Lower lobe of right lung (tissue), 2 donors: ENCODE measurements at regions not wholly inside any gene's neighbourhood (a gene's known extent, or its start where the extent isn't known, plus 50 kb on each side); places are given as distances from the start of the nearest gene placed in this dataset.

Experiments
- ATAC-seq, 2 donors: fragments of 200-7000 bp; cut with Tn5 transposase; one replicate each; pipeline ENCODE4 v1.9.1; 2020 to 2022; ENCODE audit warnings: mild to moderate bottlenecking in 2 of 2, moderate library complexity in 2 of 2
- DNase-seq: peaks from one replicate; pipeline ENCODE4 v3.0.0-alpha.2; 2020
- H3K27ac ChIP-seq: fragments of 200-600 bp; one replicate; pipeline ENCODE4 v1.8.0; 2022
- H3K27me3 ChIP-seq: fragments of 200-600 bp; one replicate; pipeline ENCODE4 v1.8.0; 2022; ENCODE audit warnings: low read depth
- H3K36me3 ChIP-seq: fragments of 200-600 bp; one replicate; pipeline ENCODE4 v1.8.0; 2022; ENCODE audit warnings: mild to moderate bottlenecking
- H3K4me1 ChIP-seq: fragments of 200-600 bp; one replicate; pipeline ENCODE4 v1.8.0; 2022
- H3K4me3 ChIP-seq: fragments of 200-600 bp; one replicate; pipeline ENCODE4 v1.8.0; 2022; ENCODE audit warnings: mild to moderate bottlenecking
- H3K9me3 ChIP-seq: fragments of 200-600 bp; one replicate; pipeline ENCODE4 v1.8.0; 2022
- intact Hi-C: fragments of 100-400 bp; cut with DNase I; formaldehyde crosslinking; loops from one replicate; pipeline ENCODE4 v1.11.0; 2022
- TF ChIP-seq, protein P1 (sequence below): fragments of 200-600 bp; IDR thresholded peaks from one replicate; pipeline ENCODE4 v1.8.0; 2022; ENCODE audit warnings: antibody characterized with exemption, mild to moderate bottlenecking
- donor health status: DM: no; HTN: yes; CAD: no; lungs with severe emphysema.

DNA sequence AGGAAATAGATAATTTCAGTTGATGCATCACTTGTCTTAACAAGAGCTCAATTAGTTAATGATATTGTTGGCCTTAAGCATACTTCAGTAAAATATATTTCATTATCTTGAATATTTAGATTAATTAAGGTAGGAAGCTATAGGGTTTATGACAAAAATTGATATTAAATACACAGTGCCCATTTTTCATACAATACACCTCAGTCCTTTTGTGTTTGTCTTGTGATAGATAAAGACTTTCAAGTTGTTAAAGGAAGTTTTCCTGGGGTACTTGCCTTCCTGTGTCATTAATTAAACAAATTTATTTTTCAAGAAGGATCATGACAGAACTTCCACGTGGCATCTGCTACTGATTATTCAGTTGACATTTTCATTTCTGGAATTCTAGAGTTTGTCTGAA lies 420.5 kb downstream of the MTX2 start:
- no peak overlapping the region for H3K4me3 ChIP-seq
- H3K27me3 ChIP-seq: no peaks in the 10 kb centered on the region
- TF ChIP-seq, protein P1, sequence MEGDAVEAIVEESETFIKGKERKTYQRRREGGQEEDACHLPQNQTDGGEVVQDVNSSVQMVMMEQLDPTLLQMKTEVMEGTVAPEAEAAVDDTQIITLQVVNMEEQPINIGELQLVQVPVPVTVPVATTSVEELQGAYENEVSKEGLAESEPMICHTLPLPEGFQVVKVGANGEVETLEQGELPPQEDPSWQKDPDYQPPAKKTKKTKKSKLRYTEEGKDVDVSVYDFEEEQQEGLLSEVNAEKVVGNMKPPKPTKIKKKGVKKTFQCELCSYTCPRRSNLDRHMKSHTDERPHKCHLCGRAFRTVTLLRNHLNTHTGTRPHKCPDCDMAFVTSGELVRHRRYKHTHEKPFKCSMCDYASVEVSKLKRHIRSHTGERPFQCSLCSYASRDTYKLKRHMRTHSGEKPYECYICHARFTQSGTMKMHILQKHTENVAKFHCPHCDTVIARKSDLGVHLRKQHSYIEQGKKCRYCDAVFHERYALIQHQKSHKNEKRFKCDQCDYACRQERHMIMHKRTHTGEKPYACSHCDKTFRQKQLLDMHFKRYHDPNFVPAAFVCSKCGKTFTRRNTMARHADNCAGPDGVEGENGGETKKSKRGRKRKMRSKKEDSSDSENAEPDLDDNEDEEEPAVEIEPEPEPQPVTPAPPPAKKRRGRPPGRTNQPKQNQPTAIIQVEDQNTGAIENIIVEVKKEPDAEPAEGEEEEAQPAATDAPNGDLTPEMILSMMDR: no peak
- DNase-seq (no peak), ATAC-seq (no peak)
- H3K36me3 ChIP-seq: no peaks in the 10 kb centered on the region
- H3K4me1 ChIP-seq: no peaks in the 10 kb centered on the region
- no peaks in the 10 kb centered on the region for H3K9me3 ChIP-seq
- H3K27ac ChIP-seq: no peak overlapping the region
- intact Hi-C loops: no loop called here

DNA sequence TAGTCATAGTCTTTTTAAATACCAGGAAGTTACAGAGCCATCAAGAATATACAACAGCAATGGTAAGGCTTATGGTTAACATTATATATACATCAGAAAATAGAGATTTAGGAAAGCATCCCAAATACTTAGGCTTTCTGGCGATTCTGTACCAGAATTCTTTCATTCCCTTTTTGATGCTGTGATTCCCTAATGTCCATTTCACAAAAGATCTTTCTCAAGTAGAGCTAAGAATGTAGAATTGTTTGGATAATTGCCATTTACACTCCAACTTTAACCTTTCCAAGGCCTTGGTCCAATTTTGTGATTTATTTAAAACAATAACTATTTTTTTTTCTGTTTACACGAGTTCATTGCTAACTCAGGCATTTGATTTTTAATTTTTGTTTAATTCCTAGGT lies 422.2 kb downstream of the MTX2 start:
- H3K27me3 ChIP-seq: no peaks in the 10 kb centered on the region
- intact Hi-C loops: no loop called here
- no peak overlapping the region for H3K4me3 ChIP-seq
- TF ChIP-seq, protein P1: no peak
- no peaks in the 10 kb centered on the region for H3K4me1 ChIP-seq
- ATAC-seq: no peak
- no peak overlapping the region for H3K27ac ChIP-seq
- H3K9me3 ChIP-seq: no peaks in the 10 kb centered on the region
- DNase-seq: no peak
- H3K36me3 ChIP-seq: no peaks in the 10 kb centered on the region

DNA sequence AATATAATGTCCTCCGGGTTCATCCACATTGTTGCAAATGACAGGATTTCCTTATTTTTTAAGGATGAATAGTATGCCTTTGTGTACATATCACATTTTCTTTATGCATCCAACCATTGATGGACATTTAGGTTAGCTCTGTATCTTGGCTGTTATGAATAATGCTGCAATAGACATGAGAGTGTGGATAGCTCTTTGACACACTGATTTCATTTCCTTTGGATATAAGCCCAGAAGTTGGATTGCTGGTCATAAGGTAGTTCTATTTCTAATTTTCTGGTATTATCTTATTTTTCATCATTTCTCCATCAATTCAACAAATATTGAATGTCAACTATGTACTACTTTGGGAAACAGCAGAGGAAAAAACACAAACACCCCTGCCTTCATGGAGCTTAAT lies 423.3 kb downstream of the MTX2 start:
- Histone ChIP-seq H3K27ac (no peak overlapping the region), H3K36me3 (no peaks in the 10 kb centered on the region), H3K4me1 (no peaks in the 10 kb centered on the region), H3K4me3 (no peak overlapping the region), H3K9me3 (no peaks in the 10 kb centered on the region), H3K27me3 (no peaks in the 10 kb centered on the region)
- no peak for DNase-seq
- TF ChIP-seq, protein P1: no peak
- intact Hi-C loops: no loop called here
- no peak for ATAC-seq

DNA sequence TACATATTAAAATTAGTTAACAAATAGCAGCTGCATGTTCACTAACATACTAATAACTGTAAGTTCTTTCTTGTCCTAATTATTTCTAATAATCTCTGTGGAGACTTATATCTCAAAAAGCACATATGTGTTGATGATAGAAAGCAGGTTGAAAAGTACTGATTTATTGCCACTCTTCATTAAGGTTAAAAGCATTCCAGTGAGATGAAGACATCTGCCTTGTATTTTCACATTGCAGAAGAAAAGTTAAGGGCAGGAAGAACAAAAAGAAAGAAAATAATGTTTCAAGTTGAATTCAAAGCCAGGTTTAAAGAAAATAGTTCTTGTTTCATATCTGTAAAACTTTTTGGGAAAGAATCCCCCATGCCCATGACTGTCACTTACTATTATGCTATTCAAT lies 429.9 kb downstream of the MTX2 start:
- Histone ChIP-seq H3K27ac (no peak overlapping the region), H3K9me3 (no peaks in the 10 kb centered on the region), H3K27me3 (no peaks in the 10 kb centered on the region), H3K4me3 (no peak overlapping the region), H3K36me3 (no peaks in the 10 kb centered on the region), H3K4me1 (no peaks in the 10 kb centered on the region)
- intact Hi-C loops: no loop called here
- TF ChIP-seq, protein P1: no peak
- no peak for ATAC-seq
- DNase-seq: no peak

DNA sequence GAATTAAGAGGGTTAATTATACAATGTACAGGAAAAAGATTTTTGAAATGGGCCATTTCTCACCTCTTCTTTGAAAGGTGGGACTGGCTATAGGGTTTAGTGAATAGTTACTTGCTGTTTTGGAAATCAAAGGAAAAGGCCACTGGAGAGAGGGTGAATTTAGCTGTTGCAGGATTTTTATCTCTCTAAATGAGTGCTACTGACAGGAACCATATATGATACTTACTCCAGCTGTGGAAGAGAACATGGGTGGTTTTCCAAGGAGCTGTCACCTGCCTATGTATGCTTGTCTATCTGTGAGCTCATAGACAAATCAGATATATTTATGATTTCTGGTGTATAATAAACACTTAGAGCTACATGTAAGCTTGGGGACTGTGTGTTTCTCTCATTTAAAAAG lies 430.4 kb downstream of the MTX2 start:
- Histone ChIP-seq H3K27me3 (no peaks in the 10 kb centered on the region), H3K36me3 (no peaks in the 10 kb centered on the region), H3K4me3 (no peak overlapping the region), H3K4me1 (no peaks in the 10 kb centered on the region), H3K27ac (no peak overlapping the region), H3K9me3 (no peaks in the 10 kb centered on the region)
- TF ChIP-seq, protein P1: no peak
- ATAC-seq (no peak), DNase-seq (no peak)
- intact Hi-C loops: no loop called here

DNA sequence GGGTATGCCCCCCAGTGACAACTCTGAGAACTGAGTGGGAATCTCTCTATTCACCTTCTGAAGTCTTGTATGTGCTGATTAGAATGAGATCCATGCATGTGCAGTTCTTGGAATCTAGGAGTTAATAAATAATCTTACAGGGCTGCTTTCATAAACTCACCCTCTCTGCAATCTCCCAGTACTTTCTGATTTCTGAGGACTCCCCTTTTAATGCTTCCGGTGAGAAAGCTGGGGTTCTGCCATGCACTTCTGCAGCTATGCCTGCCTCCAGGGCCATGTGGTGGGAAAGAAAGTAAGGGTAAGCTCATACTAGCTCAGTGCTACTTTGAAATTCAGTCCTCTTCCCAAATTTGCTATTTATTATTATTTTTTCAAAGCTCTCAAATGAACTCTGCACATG lies 432.9 kb downstream of the MTX2 start:
- no peaks in the 10 kb centered on the region for H3K27me3 ChIP-seq
- intact Hi-C loops: no loop called here
- no peak for ATAC-seq

More for the DNA sequence above, 432.9 kb downstream of the MTX2 start:
- TF ChIP-seq, protein P1: no peak
- no peak for DNase-seq
- Histone ChIP-seq H3K36me3 (no peaks in the 10 kb centered on the region), H3K4me1 (no peaks in the 10 kb centered on the region), H3K27ac (no peak overlapping the region), H3K9me3 (no peaks in the 10 kb centered on the region), H3K4me3 (no peak overlapping the region)
